GM18505 (cell line): ENCODE measurements at regions not wholly inside any gene's neighbourhood (a gene's known extent, or its start where the extent isn't known, plus 50 kb on each side); places are given as distances from the start of the nearest gene placed in this dataset.

Source experiments
- ATAC-seq: cut with Tn5 transposase; IDR thresholded peaks from one replicate; pipeline ENCODE4 v1.9.1; 2021; ENCODE audit not compliant: unreplicated experiment
- POLR2A ChIP-seq: IDR thresholded peaks from 4 replicates; pipeline ENCODE4 v1.6.1; 2011; ENCODE audit warnings: borderline replicate concordance; ENCODE audit not compliant: insufficient read depth, insufficient read length; ENCODE audit errors: extremely low read depth

DNA sequence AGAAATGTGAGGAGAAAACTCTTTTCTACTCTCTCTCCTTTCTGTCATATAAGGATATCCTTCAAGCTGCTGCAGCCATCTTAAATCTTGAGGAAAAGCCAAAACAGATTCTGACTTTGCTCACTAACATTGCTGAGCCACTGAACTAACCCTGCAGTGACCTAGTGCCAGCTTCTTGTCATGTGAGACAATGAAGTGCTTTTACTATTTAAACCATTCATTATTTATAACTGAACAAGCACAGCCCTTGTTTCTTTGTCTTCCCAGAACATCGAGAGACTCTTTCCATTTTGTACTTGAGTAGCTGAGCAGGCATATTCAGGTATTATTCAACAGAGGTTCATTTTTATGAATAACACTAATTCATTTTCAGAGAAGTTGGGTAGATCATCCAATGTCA lies 455.0 kb upstream of the TMPO start:
- TF ChIP-seq POLR2A: no peak

DNA sequence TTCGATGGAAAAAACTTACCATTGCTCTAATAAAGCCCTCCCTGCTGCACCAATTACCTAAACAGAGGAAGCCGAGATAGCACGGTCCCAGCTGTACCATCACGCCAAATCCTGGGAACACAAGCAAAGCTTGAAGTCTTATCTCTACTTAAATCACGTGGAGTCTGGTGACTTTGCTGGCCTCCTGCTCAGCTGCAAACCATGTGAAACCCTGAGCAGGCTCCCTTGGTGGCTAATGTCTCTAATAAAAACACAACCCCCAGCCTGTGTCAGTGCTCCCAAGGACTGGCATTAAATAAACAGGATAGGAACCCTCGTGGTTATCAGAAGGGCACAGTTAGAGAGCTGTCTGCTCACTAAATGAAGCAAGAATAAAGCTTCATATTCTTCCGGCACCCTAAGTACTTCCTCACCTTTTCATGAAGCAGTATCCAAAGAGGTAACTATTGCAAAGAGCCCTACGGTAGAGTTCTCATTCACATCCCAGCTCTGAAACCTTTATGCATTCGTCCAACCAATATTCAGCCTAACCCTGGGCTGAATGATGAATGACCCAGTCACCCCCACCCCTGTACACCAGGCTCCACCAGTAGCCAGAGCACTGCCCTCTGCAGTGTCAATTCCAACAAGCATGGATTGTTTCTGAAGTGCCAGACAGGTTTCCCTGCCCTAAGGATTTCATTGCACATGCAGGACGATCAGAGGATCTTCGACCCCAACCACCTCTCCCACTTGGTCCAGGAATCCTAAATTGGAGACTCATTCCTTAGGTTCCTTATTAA lies 452.7 kb upstream of the TMPO start:
- no peak for TF ChIP-seq POLR2A
- no peak for ATAC-seq

More for the DNA sequence above, 455.0 kb upstream of the TMPO start:
- ATAC-seq: no peak

DNA sequence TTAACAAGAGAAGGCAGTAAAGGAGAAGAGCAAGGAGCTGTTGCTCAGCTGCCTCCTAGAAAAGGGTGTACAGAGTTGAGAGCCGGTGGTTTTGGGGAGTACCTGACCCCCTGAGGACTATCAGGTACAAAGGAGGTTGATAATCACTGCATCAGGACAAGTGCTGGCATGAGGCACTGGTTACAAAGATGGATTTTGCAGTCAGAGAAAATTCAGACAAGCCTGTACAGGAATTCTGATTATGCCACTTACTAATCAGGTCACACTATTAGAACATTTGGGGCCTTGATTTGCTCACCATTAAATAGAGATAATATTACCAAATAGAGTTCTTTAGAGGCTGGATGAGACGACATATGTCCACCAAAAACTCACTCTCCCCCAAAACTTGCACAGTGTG lies 450.9 kb upstream of the TMPO start:
- no peak for TF ChIP-seq POLR2A
- no peak for ATAC-seq

DNA sequence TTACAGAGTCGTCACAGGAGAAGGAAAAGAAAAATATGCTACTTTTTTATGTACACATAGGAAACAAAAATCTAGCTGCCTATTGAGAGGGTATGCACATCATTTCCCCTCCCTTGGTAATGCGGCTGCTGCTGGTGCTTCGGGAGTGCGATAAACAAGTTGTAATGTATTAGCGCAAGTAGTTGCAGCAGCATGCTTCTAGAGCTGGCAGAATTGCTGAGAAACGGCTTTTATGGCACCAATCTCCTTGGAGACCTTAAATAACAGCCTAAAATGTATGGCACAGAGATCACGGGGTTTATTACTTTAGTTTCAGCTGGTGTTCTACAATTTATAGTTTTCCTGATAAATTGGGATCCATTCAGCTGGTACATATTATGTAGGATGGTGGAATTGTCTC lies 447.6 kb upstream of the TMPO start:
- TF ChIP-seq POLR2A: no peak
- no peak for ATAC-seq

GRCh38 chr12:98073610-98074009 lies 441.8 kb upstream of the TMPO start:
- no peak for ATAC-seq
- TF ChIP-seq POLR2A: no peak

DNA sequence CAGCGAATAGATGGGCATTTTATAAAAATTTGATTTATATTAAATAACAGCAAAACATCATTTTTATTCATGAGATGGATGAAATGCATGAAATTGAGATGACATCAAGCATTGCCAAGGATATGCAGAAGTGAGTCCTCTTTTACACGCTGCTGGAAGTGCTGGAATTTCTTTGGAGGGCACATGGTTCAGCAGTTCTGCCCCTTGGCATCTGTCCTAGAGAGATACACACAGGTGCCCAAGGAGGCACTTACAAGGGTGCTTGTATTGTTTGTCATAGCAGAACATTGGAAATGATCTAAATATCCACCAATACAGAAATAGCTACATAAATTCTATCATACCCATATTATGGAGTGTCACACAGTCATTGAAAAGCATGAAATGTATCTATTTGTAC lies 441.1 kb upstream of the TMPO start:
- no peak for ATAC-seq
- no peak for TF ChIP-seq POLR2A

DNA sequence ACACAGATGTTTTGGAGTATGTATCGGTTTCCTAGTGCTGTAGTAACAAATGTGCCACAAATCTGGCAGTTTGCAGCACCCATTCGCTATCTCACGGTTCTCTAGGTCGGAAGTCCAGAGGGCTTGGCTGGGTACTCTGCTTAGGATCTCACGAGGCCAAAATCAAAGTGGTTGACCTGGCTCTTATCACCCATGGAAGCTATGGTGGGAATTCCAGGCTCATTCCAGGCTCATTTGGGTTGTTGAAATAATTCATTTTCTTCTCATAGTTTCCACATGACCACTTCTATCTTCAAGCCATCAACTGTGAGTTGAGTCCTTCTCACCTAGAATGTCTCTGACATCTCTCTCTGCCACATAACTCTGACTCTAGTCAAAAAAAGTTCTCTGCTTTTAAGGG lies 431.0 kb upstream of the TMPO start:
- ATAC-seq: no peak
- no peak for TF ChIP-seq POLR2A

DNA sequence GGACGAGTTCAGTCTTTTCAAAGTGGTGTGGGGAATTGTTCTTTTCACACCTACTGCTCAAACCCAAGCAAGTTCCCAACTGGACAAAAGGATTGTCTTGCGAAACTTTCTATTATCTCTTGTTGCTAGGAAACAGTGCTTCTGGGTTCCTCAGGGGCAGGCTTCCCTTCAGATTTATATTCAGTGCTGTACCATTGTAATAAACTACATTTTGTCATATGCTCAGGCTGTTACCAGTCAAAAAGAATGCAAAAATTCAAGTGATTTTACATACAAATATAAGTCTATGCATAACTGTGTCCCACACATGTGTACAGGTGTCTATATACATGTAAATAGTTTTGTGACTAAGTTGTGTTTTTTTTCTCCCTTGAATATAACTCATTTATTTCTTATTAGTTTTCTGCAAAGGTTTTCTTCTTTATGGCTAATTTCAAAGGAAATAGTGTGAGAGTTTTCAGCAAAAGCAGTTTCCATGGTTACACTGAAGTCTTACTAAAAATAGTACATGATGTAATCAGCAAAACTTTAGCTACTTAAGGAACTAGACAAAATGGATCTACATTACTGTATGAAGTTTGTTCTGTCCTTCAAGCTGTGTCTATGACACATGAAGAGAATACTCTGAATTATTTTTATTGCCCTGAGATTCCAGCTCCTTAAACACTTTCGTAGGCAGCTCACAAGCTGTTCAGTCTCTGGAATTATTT lies 430.2 kb upstream of the TMPO start:
- no peak for TF ChIP-seq POLR2A
- ATAC-seq: no peak

GRCh38 chr12:98090731-98091130 lies 424.7 kb upstream of the TMPO start:
- no peak for TF ChIP-seq POLR2A
- ATAC-seq: no peak

DNA sequence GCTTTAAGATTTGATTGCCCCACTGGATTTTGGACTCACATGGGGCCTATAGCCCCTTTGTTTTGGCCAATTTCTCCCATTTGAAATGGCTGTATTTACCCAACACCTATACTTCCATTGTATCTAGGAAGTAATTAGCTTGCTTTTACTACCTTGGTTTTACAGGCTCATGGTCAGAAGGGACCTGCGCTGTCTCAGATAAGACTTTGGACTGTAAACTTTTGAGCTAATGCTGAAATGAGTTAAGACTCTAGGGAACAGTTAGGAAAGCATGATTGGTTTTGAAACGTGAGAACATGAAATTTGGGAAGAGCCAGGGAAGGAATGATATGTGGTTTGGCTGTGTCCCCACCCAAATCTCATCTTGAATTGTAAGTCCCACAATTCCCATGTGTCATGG lies 419.0 kb upstream of the TMPO start:
- no peak for ATAC-seq
- TF ChIP-seq POLR2A: no peak

GRCh38 chr12:98106031-98106683 lies 409.2 kb upstream of the TMPO start:
- no peak for TF ChIP-seq POLR2A
- ATAC-seq: no peak

DNA sequence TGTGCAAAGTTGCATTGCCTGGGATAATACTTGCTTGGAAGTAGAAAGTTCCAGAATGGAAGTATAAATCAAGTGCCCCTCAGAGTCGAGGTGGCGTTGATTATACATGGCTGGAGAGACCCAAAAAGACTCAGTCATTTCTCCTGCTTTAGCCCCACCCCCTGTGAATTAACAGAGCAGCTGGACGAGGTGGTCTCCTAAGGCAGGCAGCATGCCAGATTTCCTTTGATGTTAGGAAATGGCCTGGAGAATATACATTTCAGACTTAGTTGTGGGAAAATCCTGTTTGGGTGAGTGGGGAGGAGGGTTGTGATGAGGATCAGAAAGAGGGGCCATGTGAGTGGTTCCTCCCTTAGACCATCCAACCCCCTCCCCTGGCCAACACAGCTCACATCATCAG lies 406.1 kb upstream of the TMPO start:
- no peak for ATAC-seq

DNA sequence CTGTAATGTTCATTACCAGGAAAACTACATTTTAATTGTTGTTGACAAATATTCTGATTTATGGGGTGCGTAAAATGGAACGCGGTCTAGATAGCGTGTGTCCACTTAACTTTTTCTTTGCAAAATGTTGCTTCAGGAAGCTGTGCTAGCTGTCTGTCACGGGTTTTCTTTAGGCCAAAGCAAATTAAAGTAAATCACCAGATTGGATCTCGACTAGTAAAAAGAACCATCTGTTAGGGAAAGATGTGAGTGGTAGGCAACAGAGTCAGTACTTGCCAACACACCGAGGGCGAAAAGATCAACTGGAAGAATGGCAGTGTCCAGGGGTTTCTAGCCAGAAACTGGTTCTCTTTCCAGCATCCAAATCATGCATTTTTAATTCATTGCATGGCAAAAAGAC lies 404.9 kb upstream of the TMPO start:
- TF ChIP-seq POLR2A: no peak
- no peak for ATAC-seq

More for the DNA sequence above, 406.1 kb upstream of the TMPO start:
- no peak for TF ChIP-seq POLR2A

GRCh38 chr12:98113548-98113947 lies 401.8 kb upstream of the TMPO start:
- TF ChIP-seq POLR2A: no peak
- ATAC-seq: no peak

GRCh38 chr12:98121963-98122362 lies 393.4 kb upstream of the TMPO start:
- no peak for TF ChIP-seq POLR2A

DNA sequence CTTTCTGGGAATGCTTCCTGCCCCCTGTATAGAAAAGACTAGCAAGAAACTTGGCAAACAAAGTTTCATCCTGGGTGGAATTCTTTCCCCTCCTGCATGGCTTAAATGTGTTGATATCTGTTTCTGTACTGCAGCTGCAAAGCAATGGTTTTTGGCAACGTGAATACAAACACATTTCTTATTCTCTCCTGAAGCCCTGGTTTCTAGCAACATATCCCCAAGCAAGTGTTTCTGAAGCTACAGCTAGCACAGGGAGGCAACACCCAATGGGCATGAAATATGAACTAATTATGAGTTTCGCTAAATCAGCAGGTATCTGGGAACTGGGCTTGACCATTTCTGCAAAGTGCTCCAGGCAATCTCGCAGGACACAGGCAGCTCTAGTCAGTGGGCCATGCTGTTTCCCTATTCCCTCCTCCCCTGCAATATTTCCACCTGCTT lies 392.3 kb upstream of the TMPO start:
- no peak for TF ChIP-seq POLR2A
- ATAC-seq: no peak

More at GRCh38 chr12:98121963-98122362, 393.4 kb upstream of the TMPO start:
- no peak for ATAC-seq
